GM19463 (cell line): ENCODE measurements at regions not wholly inside any gene's neighbourhood (a gene's known extent, or its start where the extent isn't known, plus 50 kb on each side); places are given as distances from the start of the nearest gene placed in this dataset.

Experiments used
- ATAC-seq: cut with Tn5 transposase; IDR thresholded peaks from one replicate; pipeline ENCODE4 v1.9.1; 2021; ENCODE audit warnings: mild to moderate bottlenecking, moderate library complexity; ENCODE audit not compliant: unreplicated experiment

DNA sequence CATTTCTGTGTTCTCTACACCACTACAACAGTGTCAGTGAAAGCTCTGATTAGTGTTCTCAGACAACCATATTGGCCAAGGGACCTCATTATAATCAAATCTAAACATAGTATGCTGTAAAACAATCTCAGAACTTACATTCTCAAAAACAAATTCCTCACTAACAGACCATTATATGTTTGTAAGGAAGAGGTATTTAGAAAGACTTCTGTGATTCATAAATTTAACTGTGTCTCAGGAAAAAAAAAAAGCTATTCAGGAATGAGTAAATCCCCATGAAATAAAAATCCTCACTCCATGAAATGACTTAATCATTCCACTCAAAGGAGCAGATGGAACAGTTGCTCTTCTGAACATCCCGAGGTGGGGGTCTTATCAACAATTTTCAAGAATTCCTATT is 413.0 kb downstream of the CDH2 start:
- no peak for ATAC-seq

DNA sequence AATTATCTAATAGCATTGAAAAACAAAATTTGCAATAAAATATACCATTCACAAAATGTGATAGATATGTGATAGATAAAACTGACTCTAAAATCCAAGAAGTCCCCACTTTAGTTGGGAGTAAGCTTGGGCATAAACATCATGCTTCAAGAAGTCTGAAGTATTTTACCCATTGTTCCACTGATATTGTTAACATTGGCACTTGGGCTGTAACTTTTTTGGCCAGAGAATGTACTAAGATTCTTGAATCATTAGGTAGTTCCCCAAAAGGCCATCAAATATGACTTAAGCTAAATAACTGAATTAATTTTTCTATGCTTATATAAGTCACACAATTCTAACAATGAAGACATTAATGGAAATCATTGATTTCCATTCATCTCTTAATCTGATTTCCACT is 413.6 kb downstream of the CDH2 start:
- ATAC-seq, result no peak

DNA sequence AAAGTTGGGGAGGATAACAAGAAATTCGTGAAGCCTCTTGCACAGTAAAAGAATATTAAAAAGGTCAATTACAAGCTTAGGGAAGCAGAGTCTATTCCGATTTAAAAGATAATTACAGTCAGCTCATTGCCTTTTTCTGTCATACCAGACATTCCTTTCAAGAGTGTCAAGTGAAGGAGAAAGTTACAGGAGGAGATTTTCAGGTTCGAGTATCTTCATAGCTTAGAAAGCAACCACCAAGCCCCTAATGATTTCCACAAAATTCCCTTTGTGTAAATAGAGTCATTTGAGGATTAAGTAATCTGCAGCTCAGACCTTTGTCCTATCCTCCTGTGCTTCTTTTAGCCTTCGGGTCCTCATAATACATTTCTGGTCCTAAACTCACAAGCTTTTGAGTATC is 414.9 kb downstream of the CDH2 start:
- no peak for ATAC-seq

DNA sequence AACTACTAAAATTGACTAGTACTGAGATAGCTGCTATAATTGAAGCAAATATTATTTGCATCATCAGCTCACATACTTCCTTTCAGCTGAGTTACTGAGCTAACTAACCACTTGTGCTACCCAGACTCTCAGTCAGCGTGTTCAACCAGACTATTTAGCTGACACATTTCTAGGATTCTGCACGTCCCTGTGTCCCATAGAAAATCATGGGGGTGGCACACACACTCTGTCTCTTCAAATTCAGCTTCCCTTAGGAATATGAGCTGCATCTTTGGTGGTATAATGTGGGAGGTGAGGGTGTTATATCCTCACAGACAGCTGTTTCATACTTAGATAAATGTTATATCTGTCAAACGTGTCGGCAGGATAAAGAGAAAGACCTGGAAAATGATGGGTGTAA is 424.0 kb downstream of the CDH2 start:
- ATAC-seq, result no peak

DNA sequence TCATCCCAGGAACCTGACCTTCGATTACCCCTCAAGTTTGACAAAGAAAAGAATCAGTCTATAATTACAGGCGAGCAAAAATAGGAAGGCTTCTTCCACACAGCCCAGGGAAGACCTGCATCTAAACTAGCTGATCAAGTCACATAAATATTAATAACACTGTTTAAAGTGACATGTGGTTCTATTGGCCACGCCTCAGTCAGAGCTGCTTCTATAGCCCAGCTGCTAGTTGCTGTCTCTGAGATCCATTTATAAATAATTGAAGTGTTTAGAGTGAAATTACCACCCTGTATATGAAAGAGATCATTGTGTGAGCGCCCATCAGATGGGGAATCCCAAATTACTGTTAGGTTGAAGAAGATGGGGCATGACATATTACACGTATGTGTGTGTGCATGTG is 426.0 kb downstream of the CDH2 start:
- ATAC-seq, result no peak

DNA sequence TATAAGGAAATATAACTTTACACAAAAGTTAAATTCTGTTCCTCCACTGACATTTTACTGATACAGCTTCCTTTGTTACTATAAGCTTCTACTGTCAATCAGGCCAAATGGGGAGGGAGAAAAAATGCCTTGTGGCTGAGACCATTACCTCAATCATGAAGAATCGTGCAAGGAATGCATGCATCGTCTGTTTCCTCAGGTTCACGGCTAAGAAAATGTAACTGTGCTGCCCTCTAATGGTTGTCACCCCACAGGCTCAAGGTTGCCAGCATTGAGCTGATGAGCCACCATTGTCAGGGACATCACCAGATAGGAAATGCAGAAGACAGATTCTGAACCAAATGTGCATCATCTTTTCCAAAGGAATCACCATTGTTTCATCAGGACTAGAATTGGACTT is 426.9 kb downstream of the CDH2 start:
- no peak for ATAC-seq

DNA sequence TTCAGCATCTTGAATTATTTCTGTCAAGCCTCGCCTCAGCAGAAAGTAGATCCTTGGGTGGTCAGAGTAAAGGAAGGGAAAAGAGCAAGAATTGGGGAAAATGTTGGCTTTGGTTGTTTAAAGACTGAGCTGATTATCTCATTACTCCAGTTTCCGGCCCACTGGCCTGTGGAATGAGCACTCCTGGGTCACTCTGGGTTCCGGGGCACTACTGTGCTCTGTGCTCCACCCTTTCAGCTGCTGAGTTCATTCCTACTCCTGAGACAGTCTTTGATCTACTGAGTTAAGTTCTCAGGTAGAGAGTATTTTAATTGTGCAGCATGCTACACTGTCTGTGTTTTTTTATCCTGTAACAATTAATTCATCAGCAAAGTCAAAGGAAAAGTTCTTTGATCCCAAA is 427.7 kb downstream of the CDH2 start:
- no peak for ATAC-seq

DNA sequence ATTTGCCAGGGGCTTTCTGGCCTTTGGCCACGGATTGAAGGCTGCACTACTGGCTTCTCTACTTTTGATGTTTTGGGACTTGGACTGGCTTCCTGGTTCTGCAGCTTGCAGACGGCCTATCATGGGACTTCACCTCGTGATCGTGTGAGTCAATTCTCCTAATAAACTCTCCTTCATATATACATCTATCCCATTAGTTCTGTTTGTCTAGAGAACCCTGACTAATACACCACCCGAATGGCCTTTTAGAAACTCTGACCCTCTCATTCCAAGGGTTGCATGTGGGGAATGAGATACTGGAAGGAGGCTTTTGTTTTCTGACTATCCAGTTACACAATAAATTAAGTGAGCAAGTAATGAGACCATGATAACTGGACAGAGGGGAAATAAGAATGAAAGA is 430.7 kb downstream of the CDH2 start:
- ATAC-seq, result no peak

DNA sequence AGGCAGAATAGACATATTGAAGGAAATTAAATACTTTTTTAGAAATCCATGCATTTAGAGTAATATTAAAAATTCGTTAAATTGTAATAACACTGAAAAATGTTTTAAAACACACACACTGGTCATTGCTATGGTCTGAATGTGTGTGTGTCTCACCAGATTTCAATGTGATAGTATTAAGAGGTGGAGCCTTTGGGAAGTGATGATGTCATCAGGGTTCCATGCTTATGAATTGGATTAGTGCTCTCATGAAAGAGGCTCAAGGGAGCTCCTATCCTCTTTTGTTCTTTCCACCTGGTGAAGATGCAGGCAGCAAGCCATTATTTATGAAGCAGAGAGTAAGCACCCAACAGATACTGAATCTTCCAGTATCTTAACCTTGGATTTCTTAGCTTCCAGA is 441.8 kb downstream of the CDH2 start:
- no peak for ATAC-seq

DNA sequence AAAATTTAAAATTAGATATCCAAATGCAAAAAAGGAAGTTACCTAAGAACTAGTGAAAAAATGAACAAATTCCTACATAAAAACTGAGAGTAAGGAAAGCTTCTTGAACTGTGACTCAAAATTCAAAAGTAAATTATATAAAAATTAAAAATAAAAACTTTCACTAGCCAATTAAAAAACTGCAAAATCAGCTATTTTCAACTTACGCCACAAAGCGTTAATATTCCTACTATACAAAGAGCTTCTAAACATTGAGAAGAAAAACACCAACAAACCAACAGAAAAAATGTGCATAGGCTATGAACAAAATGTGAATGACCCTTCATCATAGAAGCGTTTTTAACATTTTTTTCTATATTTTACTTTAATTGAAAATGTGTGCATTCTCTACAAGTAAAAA is 445.7 kb downstream of the CDH2 start:
- no peak for ATAC-seq

DNA sequence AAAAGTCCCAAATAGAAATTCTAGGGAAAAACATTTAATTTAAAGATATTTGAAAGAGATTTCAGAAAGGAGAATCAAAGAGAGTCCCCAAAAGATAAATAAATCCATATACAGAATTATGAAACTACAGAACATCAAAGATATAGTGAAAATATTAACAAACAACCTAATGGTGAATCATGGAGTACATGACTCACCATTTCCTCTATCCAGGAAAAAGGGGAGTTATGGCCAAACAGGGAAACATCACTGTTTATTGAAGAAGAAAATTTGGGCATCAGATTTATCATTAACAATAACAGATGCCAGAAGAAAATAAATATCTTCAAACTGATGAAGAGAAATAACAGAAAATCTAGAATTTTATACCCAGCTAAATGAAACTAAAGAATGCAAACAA is 448.3 kb downstream of the CDH2 start:
- no peak for ATAC-seq

DNA sequence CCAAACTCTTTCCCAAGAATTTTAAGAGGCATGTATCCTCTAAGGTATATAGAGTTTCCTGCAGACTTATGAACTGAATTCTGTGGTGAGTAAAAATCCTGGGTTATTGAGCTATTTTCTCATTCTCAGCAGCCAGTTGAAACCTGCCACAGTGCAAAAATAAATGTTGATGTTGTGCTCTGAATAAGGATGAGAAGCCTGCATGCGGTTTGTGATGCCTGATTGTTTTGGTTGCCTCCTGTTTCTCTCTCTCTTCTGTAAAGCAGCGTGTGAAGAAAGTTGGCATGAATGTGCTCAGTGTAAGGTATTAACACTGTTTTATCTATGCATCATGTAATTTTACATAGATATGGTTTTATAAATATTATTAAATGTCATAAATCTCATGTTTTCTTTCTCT is 452.6 kb downstream of the CDH2 start:
- no peak for ATAC-seq

DNA sequence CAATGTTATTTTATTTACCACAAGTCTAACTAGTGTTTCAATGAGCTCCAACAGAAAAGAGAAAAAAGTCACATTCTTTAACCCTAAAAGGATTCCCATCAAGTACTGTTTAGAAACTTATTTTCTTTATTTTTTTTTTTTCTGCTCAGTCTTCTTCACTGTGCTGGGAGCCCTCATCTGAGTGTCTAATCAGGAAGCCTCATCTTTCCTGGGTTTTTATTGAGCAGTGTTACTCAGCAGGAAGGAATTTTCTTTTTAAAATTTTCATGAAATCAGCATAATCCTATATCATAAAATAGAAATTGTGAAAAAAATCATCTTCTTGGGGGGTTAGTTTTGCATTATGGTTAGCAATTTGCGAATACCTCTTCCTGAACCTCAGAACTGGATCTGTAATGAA is 453.8 kb downstream of the CDH2 start:
- no peak for ATAC-seq

DNA sequence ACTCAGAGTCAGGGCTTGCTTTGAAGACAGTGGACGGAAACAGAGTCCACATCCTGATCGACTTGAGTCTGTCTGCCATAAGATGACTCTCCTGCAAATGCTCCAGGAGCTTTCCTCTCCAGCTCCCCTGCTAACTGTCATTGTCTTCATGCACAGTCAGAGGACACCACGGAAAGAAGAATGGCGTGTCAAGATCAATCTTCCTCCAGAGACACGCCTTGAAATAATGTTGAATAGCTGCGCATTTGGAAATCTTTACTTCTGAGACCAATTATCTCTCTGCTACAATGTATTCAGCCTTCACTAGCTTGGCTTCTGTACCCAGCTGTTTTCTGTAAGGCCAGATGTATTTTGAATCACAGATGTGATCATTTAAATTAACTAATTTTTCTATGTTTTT is 457.2 kb downstream of the CDH2 start:
- no peak for ATAC-seq

DNA sequence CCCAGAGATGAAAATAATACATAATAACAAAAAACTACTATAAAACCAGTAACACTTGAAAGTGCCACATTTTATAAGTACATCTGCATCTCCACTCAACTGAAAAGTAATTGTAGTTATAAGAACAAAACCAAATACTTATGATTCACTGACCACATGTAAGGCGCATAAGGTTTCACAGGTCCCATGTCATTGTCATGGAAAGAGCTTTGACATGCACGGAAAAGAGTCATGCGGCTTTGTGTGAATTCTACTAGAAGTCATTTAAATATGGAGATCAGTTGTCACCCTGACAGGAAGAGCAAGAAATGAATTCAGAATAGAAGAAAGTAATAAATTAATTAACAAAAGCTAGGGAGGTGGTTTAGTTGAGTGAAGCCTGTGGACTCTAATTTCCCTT is 459.1 kb downstream of the CDH2 start:
- ATAC-seq, result no peak

DNA sequence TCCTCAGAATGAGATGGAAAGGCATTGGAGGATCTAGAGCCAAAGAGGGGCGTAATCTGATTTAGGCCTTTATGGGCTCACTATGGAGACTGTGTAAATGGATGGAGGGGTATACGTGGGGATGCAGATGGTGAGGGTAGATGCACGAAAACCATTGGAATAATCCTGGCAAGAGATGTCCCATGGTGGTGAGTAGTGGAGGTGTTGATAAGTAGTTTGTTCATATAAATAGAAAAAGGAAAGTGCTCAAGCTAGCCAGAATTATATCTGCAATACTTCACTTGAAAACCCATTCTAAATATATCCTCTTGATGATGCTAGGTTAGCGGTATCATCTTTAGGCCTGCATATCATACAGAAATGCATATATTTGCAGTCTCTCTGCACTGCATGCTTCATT is 459.7 kb downstream of the CDH2 start:
- no peak for ATAC-seq

DNA sequence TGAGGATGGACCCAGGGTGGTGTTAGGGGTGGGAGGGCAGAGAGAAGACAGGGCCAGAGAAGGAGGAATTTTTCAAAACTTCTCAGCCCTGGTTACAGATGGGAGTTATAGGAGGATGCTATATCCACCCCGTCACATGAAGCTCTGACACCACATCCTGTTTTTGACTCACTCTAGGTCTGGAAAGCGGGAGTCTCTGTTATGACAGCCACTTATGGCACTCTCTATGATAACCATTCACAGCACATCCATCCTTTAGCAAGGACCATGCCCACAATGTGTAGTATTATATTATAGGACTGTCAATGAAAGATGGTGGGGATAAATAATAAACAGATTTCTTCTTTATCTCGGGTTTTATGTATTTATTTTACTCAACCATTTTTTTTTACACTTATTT is 461.2 kb downstream of the CDH2 start:
- ATAC-seq, result no peak

DNA sequence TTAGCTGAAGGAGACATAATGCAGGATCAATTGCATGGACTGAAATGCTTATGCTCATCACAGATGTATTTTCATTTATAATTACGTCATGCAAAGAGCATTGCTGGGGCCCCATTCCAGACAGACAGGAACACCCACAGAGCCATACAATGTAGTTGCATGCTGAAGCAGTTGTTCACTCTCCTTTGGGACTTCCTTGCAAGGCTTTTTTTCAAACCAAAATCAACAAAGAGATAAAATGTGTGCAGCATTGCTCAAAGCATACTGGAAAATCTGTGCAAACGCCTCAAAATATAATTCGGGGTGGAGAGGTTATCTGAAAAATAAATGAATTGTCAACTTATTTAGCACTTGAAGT is 463.2 kb downstream of the CDH2 start:
- no peak for ATAC-seq

DNA sequence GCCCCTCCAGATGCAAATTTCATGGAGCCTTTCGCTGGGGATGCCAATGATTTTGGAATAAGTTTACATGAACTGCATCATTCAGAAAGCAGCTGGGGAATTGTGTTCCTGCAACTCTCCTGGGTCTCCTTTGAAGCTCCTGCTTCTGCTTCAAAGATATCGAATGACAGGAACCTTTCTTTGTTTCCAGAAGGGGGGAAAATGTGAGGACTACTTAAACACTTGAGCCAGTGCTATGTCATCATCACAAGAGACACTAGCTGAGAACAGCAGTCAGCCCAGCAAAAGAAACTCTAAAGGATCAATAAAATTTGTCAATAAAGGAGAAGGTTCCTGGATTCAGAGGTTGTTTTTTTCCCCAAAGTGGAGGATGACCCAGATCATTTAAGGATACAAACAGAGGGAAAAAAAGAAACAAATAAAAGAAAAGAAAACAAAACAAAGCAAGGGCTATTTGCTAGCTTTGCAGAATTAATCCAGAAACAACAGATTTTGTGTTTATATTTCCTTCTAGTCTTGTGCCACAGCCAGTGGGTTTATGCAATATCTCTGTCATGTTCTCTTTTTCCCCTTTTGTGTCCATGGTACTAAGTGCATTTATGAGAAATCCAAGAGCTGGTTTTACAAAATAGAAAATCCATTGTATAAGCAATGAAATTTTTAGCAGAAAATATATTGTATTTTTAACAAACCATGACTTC is 463.7 kb downstream of the CDH2 start:
- ATAC-seq, result no peak

DNA sequence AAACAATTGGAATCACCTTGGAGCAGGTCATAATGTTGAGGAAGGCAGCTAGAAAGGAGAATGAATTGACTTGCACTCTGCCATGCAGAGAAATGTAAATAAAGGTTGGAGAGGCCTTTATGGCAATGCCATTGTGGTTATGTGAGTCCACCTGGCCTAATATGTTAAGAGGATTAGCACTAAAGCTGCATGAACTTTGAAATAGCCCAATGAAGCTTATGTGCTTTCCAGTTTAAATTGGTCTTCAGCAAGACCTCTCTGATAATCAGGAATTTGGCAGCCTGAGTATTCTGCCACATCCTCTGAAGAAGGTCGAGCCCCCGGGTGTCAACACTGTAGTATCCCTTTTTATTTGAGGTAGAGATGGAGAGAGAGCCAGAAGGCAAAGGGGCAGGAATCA is 464.9 kb downstream of the CDH2 start:
- no peak for ATAC-seq

DNA sequence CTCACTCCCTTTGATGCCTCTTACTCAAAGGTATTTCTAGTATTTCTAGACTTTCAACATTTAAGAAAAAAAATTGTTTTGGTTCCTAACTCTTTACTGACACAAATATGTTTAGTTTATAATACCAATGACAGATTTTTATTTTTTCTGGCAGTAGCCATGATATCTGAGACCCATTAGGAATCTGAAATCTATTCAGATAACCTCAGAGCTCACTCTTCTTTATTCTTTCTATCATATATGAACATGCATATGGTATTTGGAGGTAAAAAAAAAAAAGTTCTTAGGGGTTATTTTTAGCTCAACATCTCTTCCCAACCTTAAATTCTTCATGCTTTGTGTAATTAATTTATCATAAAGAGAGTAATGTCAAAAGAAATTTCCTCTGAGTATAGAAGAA is 465.5 kb downstream of the CDH2 start:
- no peak for ATAC-seq

DNA sequence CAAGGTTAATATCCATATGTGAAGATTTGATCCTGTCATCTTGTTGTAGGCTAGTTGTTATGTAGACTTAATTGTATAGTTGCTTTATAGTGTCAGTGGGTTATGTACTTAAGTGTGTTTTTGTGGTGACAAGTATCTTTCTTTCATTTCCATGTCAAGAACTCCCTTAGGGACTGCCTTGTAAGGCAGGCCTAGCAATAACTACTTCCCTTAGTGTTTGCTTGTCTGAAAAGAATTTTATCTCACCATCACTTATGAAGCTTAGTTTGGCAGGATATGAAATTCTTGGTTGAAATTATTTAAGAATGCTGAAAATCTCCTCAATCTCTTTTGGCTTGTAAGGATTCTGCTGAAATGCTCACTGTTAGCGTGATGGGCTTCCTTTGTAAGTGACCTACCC is 467.6 kb downstream of the CDH2 start:
- ATAC-seq, result no peak

DNA sequence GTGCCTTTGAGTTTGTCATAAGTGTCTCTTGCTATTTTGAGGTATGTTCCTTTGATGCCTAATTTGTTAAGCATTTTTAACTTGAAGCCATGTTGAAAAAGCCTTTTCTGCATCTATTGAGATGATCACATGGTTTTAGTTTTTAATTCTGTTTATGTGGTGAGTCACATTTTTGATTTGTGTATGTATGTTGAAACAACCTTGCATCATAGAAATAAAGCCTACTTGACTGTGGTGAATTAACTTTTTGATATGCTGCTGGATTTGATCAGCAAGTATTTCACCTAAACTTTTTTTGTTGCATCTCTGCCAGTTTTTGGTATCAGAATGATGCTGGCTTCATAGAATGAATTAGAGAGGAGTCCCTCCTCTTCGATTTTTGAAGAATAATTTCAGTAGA is 469.7 kb downstream of the CDH2 start:
- no peak for ATAC-seq
